Muscle layer of colon (tissue), 2 donors: ENCODE measurements at regions not wholly inside any gene's neighbourhood (a gene's known extent, or its start where the extent isn't known, plus 50 kb on each side); places are given as distances from the start of the nearest gene placed in this dataset.
"Not testable (repeated sequence)": the region's sequence is repeated elsewhere in the genome, so short reads cannot be mapped to it uniquely, and the experiment has no call there.

ENCODE experiments used
- H3K27ac ChIP-seq: one replicate; pipeline ENCODE4 v1.7.0; 2013; ENCODE audit warnings: low read depth, mild to moderate bottlenecking, low read length, moderate library complexity
- H3K27me3 ChIP-seq, 2 donors: one replicate each; pipeline ENCODE4 v1.7.0; 2013; ENCODE audit warnings: low read length in 2 of 2, mild to moderate bottlenecking in 2 of 2; ENCODE audit not compliant: insufficient read depth in 2 of 2, control insufficient read depth in 1 of 2
- H3K36me3 ChIP-seq: one replicate; pipeline ENCODE4 v1.7.0; 2013; ENCODE audit warnings: mild to moderate bottlenecking, low read length; ENCODE audit not compliant: insufficient read depth
- H3K4me1 ChIP-seq: one replicate; pipeline ENCODE4 v1.7.0; 2013; ENCODE audit warnings: mild to moderate bottlenecking, low read length; ENCODE audit not compliant: insufficient read depth
- H3K4me3 ChIP-seq, 2 donors: one replicate each; pipeline ENCODE4 v1.7.0; 2013; ENCODE audit warnings: low read length in 2 of 2, low read depth in 1 of 2, mild to moderate bottlenecking in 1 of 2, moderate library complexity in 1 of 2
- H3K9ac ChIP-seq: one replicate; pipeline ENCODE4 v1.7.0; 2013; ENCODE audit warnings: low read length
- H3K9me3 ChIP-seq: one replicate; pipeline ENCODE4 v1.7.0; 2013; ENCODE audit warnings: mild to moderate bottlenecking, low read length
- donor health status: abdominal sarcoma.
- donor health status: Adenocarcinoma of cecum.

DNA sequence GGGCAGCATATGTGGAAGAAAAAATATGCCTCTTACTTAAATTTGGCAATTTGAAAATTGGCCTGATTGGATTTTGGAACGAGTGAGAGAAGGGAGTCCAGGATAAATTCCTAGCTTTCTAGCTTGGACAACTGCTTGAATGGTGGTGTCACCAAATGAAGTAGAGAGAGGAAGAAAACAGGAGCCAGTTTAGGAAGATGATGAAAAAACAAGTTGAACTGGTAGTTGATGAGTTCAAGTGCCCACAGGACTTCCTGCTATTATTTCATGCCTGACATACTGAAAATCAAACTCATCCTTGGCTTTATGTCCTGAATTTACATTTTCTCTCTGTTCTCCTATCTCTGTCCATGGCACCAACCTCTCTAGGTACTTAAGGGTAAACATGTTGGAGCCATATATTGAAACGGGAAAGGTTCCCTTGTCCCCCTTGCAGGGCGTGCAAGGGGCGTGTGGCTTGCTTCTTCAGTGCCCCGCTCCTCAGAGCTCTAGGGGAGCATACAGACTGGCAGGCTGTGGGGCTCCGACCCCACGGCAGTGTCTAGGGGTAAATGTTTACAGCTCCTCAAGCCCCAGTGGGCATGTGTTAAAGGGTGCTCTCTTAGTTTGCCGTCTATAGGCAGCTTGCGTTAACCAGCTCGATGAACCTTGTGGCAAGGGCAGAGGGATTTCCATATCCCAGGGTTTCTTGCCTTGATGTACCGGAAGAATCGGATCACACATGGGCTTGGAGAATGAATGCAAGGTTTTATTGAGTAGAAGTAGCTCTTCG, 250.7 kb upstream of the PGRMC2 start:
- H3K27ac ChIP-seq: no peak overlapping the region
- no peaks in the 10 kb centered on the region for H3K36me3 ChIP-seq
- H3K4me1 ChIP-seq: no peaks in the 10 kb centered on the region
- H3K9me3 ChIP-seq: no peaks in the 10 kb centered on the region
- no peak overlapping the region for H3K4me3 ChIP-seq
- no peaks in the 10 kb centered on the region for H3K27me3 ChIP-seq
- no peak overlapping the region for H3K9ac ChIP-seq

GRCh38 chr4:128536746-128537145, 249.1 kb upstream of the PGRMC2 start:
- no peak overlapping the region for H3K4me3 ChIP-seq
- no peaks in the 10 kb centered on the region for H3K36me3 ChIP-seq
- no peak overlapping the region for H3K27ac ChIP-seq
- H3K4me1 ChIP-seq: no peaks in the 10 kb centered on the region
- H3K9me3 ChIP-seq: no peaks in the 10 kb centered on the region
- no peak overlapping the region for H3K9ac ChIP-seq
- H3K27me3 ChIP-seq: no peaks in the 10 kb centered on the region

DNA sequence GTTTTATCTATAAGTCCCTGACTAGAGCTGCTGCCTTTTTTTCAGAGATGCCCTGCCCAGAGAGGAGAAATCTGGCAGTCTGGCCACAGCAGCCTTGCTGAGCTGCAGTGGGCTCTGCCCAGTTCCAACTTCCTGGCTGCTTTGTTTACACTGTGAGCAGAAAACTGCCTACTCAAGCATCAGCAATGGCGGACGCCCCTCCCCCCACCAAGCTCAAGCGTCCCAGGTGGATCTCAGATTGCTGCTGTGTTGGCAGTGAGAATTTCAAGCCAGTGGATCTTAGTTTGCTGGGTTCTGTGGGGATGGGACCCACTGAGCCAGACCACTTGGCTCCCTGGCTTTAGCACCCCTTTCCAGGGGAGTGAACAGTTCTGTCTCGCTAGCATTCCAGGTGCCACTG, 247.9 kb upstream of the PGRMC2 start:
- H3K4me1 ChIP-seq, H3K4me3 ChIP-seq, H3K9ac ChIP-seq, H3K9me3 ChIP-seq, H3K36me3 ChIP-seq, H3K27ac ChIP-seq, H3K27me3 ChIP-seq: not testable (repeated sequence)

GRCh38 chr4:128528793-128529553, 241.4 kb upstream of the PGRMC2 start:
- H3K4me3 ChIP-seq: no peak overlapping the region
- H3K27me3 ChIP-seq: no peaks in the 10 kb centered on the region
- no peak overlapping the region for H3K27ac ChIP-seq
- no peaks in the 10 kb centered on the region for H3K9me3 ChIP-seq
- H3K36me3 ChIP-seq: no peaks in the 10 kb centered on the region
- no peak overlapping the region for H3K9ac ChIP-seq
- H3K4me1 ChIP-seq: peaks cover 8% of the 10 kb centered on the region

GRCh38 chr4:128527946-128528576, 240.4 kb upstream of the PGRMC2 start:
- Histone ChIP-seq H3K4me1 (peaks cover 8% of the 10 kb centered on the region), H3K9me3 (no peaks in the 10 kb centered on the region), H3K4me3 (no peak overlapping the region), H3K9ac (no peak overlapping the region), H3K27me3 (no peaks in the 10 kb centered on the region), H3K27ac (no peak overlapping the region), H3K36me3 (no peaks in the 10 kb centered on the region)

DNA sequence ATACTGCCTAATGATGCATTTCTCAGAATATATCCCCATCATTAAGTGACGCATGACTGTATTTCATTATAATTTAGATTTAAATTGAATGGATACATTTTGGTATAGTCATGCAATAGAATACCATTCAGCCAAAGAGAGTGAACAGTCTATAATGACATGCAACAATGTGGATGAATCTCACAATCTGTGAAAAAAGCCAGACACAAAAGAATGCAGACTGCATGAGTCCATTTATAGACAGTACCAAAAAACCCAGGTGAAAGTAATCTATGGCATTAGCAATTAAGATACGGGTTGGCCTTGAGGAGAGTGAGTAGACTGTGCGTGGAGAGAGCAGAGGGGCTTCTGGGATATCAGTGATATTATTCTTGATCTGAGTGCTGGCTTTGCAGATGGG, 239.7 kb upstream of the PGRMC2 start:
- Histone ChIP-seq H3K4me3 (no peak overlapping the region), H3K27ac (no peak overlapping the region), H3K27me3 (no peaks in the 10 kb centered on the region), H3K36me3 (no peaks in the 10 kb centered on the region), H3K4me1 (peaks cover 8% of the 10 kb centered on the region), H3K9me3 (no peaks in the 10 kb centered on the region), H3K9ac (no peak overlapping the region)

DNA sequence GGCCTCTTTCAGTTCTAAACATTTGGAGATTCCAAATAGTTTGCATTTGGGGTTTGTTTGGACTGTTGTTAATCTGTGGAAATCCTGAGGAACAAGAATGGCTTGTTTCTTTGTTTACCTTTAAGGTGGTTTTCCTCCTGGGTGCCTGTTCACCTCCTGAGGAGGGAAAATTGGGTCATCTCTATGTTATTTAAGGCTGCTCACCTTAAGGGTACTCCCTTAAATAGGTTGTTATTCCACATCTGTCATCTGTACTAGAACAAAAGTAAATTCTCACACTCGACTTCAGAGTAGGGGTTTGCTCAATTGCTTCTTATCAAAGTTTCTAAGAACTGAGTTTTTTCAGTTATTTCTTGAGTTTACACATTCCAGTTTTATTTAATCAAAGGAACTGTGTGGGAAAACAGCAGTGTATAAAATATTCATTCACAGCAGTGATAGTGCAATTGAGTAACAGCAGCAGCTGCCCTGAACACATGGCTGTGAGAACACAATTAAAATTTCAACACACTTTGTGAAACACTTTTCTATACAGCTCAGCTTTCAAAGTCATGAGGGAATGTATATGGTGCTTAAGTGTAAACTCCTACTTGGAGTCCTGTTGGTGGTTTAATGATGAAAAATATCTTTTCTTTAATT, 238.5 kb upstream of the PGRMC2 start:
- no peaks in the 10 kb centered on the region for H3K9me3 ChIP-seq
- H3K27me3 ChIP-seq: no peaks in the 10 kb centered on the region
- no peaks in the 10 kb centered on the region for H3K36me3 ChIP-seq
- no peak overlapping the region for H3K9ac ChIP-seq
- H3K27ac ChIP-seq: no peak overlapping the region
- no peak overlapping the region for H3K4me3 ChIP-seq
- peaks cover 8% of the 10 kb centered on the region for H3K4me1 ChIP-seq

GRCh38 chr4:128525387-128525786, 237.8 kb upstream of the PGRMC2 start:
- Histone ChIP-seq H3K4me3 (no peak overlapping the region), H3K27ac (no peak overlapping the region), H3K36me3 (no peaks in the 10 kb centered on the region), H3K9me3 (no peaks in the 10 kb centered on the region), H3K9ac (no peak overlapping the region), H3K4me1 (peaks cover 8% of the 10 kb centered on the region), H3K27me3 (no peaks in the 10 kb centered on the region)

DNA sequence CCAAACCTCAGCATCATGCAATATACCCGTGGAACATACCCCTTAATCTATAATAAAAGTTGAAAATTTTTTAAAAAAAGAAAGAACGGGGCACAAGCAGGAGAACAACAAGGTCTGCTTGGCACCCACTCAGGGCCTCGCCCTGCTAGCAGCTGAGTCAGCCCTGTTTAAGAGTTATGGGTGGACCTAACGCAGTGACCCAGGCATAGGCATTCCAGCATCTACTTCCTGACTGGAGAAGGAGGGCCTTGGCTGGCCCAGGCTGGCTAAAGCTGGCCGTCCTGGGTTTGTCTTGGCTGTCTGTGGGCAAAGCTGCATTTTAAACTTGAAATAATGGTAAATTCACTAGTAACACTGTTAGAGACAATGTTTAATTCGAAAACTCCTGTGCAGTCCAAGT, 236.7 kb upstream of the PGRMC2 start:
- Histone ChIP-seq H3K27ac (no peak overlapping the region), H3K36me3 (no peaks in the 10 kb centered on the region), H3K4me1 (peaks cover 7% of the 10 kb centered on the region), H3K4me3 (no peak overlapping the region), H3K27me3 (no peaks in the 10 kb centered on the region), H3K9me3 (no peaks in the 10 kb centered on the region), H3K9ac (no peak overlapping the region)

- Histone ChIP-seq H3K4me1 (no peaks in the 10 kb centered on the region), H3K27ac (no peak overlapping the region), H3K9me3 (no peaks in the 10 kb centered on the region)
These were observed 234.1 kb upstream of the PGRMC2 start for GRCh38 chr4:128521648-128522111.

GRCh38 chr4:128521156-128521555, 233.5 kb upstream of the PGRMC2 start:
- Histone ChIP-seq H3K4me1 (no peaks in the 10 kb centered on the region), H3K4me3 (no peak overlapping the region), H3K9me3 (no peaks in the 10 kb centered on the region), H3K27me3 (no peaks in the 10 kb centered on the region), H3K9ac (no peak overlapping the region), H3K36me3 (no peaks in the 10 kb centered on the region), H3K27ac (no peak overlapping the region)

More at GRCh38 chr4:128521648-128522111, 234.1 kb upstream of the PGRMC2 start:
- Histone ChIP-seq H3K9ac (no peak overlapping the region), H3K36me3 (no peaks in the 10 kb centered on the region), H3K4me3 (no peak overlapping the region), H3K27me3 (no peaks in the 10 kb centered on the region)
